Neutrophil (primary cell): ENCODE measurements at regions not wholly inside any gene's neighbourhood (a gene's known extent, or its start where the extent isn't known, plus 50 kb on each side); places are given as distances from the start of the nearest gene placed in this dataset.

Experiments used
- H3K27ac ChIP-seq: fragments of 200-600 bp; sonication (generic); 2 replicates; pipeline ENCODE4 v1.5.1; 2016; ENCODE audit warnings: mild to moderate bottlenecking, moderate library complexity
- H3K27me3 ChIP-seq: fragments of 200-600 bp; sonication (generic); 2 replicates; pipeline ENCODE4 v1.6.0; 2016; ENCODE audit warnings: mild to moderate bottlenecking
- H3K36me3 ChIP-seq: fragments of 200-600 bp; sonication (generic); 2 replicates; pipeline ENCODE4 v1.5.1; 2017
- H3K4me1 ChIP-seq, 2 experiments: fragments of 200-600 bp in 1 of 2; sonication (generic) in 1 of 2; 1 replicate in 1 of 2; 2 replicates in 1 of 2; pipeline versions ENCODE4 v1.5.1 to v1.6.1; 2013 to 2016; ENCODE audit warnings: low read depth in 1 of 2, low read length in 1 of 2, mild to moderate bottlenecking in 1 of 2, moderate library complexity in 1 of 2; ENCODE audit not compliant: control insufficient read depth in 1 of 2, insufficient read depth in 1 of 2
- H3K4me3 ChIP-seq, 2 experiments: fragments of 200-600 bp in 1 of 2; sonication (generic) in 1 of 2; 1 replicate in 1 of 2; 2 replicates in 1 of 2; pipeline ENCODE4 v1.5.1; 2013 to 2016; ENCODE audit warnings: low read depth in 1 of 2, low read length in 1 of 2, mild to moderate bottlenecking in 1 of 2, moderate library complexity in 1 of 2
- H3K9me3 ChIP-seq: fragments of 200-600 bp; sonication (generic); 2 replicates; pipeline ENCODE4 v1.5.1; 2016
- CTCF ChIP-seq: fragments of 200-600 bp; sonication (generic); IDR thresholded peaks from 2 replicates; pipeline ENCODE4 v1.5.1; 2016; ENCODE audit warnings: antibody characterized with exemption

GRCh38 chr10:8380833-8381496, 326.5 kb downstream of the GATA3 start:
- Histone ChIP-seq H3K4me3 (no peak overlapping the region), H3K27ac (no peak overlapping the region), H3K27me3 (no peaks in the 10 kb centered on the region), H3K9me3 (no peaks in the 10 kb centered on the region), H3K36me3 (no peaks in the 10 kb centered on the region), H3K4me1 (no peaks in the 10 kb centered on the region)
- no peak for TF ChIP-seq CTCF

- TF ChIP-seq CTCF = no peak
These were observed 332.3 kb downstream of the GATA3 start for GRCh38 chr10:8386781-8387180.

GRCh38 chr10:8389630-8390029, 335.1 kb downstream of the GATA3 start:
- Histone ChIP-seq H3K36me3 (no peaks in the 10 kb centered on the region), H3K4me3 (no peak overlapping the region), H3K27ac (no peak overlapping the region), H3K4me1 (no peaks in the 10 kb centered on the region), H3K27me3 (no peaks in the 10 kb centered on the region), H3K9me3 (no peaks in the 10 kb centered on the region)
- no peak for TF ChIP-seq CTCF

More at GRCh38 chr10:8386781-8387180, 332.3 kb downstream of the GATA3 start:
- Histone ChIP-seq H3K9me3 (no peaks in the 10 kb centered on the region), H3K27me3 (no peaks in the 10 kb centered on the region), H3K4me3 (no peak overlapping the region), H3K36me3 (no peaks in the 10 kb centered on the region), H3K27ac (no peak overlapping the region), H3K4me1 (no peaks in the 10 kb centered on the region)

- Histone ChIP-seq H3K27ac (no peak overlapping the region), H3K9me3 (no peaks in the 10 kb centered on the region), H3K36me3 (no peaks in the 10 kb centered on the region), H3K4me1 (no peaks in the 10 kb centered on the region), H3K27me3 (no peaks in the 10 kb centered on the region), H3K4me3 (no peak overlapping the region)
- no peak for TF ChIP-seq CTCF
These were observed 337.7 kb downstream of the GATA3 start for GRCh38 chr10:8392216-8392615.

- Histone ChIP-seq H3K4me1 (no peaks in the 10 kb centered on the region), H3K9me3 (no peaks in the 10 kb centered on the region), H3K36me3 (no peaks in the 10 kb centered on the region), H3K27ac (no peak overlapping the region), H3K4me3 (no peak overlapping the region), H3K27me3 (no peaks in the 10 kb centered on the region)
- TF ChIP-seq CTCF = no peak
These were observed 339.0 kb downstream of the GATA3 start for GRCh38 chr10:8393531-8393930.
